HepG2 (cell line): ENCODE measurements at regions not wholly inside any gene's neighbourhood (a gene's known extent, or its start where the extent isn't known, plus 50 kb on each side); places are given as distances from the start of the nearest gene placed in this dataset.

Experiments used
- CREM ChIP-seq, 2 experiments: sonication (generic) in 1 of 2; formaldehyde crosslinking in 1 of 2; IDR thresholded peaks; 2 replicates each; pipeline versions ENCODE4 v1.4.0 to v1.6.1; 2016 to 2020; ENCODE audit warnings: antibody characterized with exemption in 1 of 2, mild to moderate bottlenecking in 1 of 2, missing genetic modification reagents in 1 of 2
- EZH2 ChIP-seq: conservative IDR thresholded peaks from 2 replicates; pipeline ENCODE4 v1.6.1; 2012; ENCODE audit warnings: mild to moderate bottlenecking, low read depth, low read length, moderate library complexity
- MAFF ChIP-seq: IDR thresholded peaks from 2 replicates; pipeline ENCODE4 v1.6.1; 2011; ENCODE audit warnings: low read depth, low read length, improper control_type of control experiment
- POLR2A ChIP-seq, 2 experiments: IDR thresholded peaks; 2 replicates each; pipeline ENCODE4 v1.6.1; 2011; ENCODE audit warnings: low read depth in 2 of 2, low read length in 2 of 2, mild to moderate bottlenecking in 1 of 2, moderate library complexity in 1 of 2; ENCODE audit not compliant: insufficient read depth in 1 of 2
- SMC3 ChIP-seq: IDR thresholded peaks from 2 replicates; pipeline ENCODE4 v1.6.1; 2011; ENCODE audit warnings: low read length, improper control_type of control experiment
- TBL1XR1 ChIP-seq: fragments of 150-350 bp; IDR thresholded peaks from 2 replicates; pipeline ENCODE4 v1.6.1; 2014; ENCODE audit warnings: borderline replicate concordance, low read length; ENCODE audit not compliant: partially characterized antibody
- ZNF383 ChIP-seq: sonication (generic); formaldehyde crosslinking; IDR thresholded peaks from 2 replicates; pipeline ENCODE4 v1.4.0; 2020; ENCODE audit warnings: missing genetic modification reagents, mild to moderate bottlenecking, borderline replicate concordance
- ZNF746 ChIP-seq: sonication (generic); formaldehyde crosslinking; IDR thresholded peaks from 2 replicates; pipeline ENCODE4 v1.8.0; 2022; ENCODE audit warnings: mild to moderate bottlenecking, missing genetic modification reagents
- TF ChIP-seq, protein P1 (sequence below): sonication (generic); formaldehyde crosslinking; IDR thresholded peaks from 2 replicates; pipeline ENCODE4 v1.5.0; 2020; ENCODE audit warnings: mild to moderate bottlenecking, missing genetic modification reagents, moderate library complexity
- TF ChIP-seq, protein P2 (sequence below): sonication (generic); formaldehyde crosslinking; IDR thresholded peaks from 2 replicates; pipeline ENCODE4 v1.4.0; 2020; ENCODE audit warnings: missing genetic modification reagents, borderline replicate concordance

DNA sequence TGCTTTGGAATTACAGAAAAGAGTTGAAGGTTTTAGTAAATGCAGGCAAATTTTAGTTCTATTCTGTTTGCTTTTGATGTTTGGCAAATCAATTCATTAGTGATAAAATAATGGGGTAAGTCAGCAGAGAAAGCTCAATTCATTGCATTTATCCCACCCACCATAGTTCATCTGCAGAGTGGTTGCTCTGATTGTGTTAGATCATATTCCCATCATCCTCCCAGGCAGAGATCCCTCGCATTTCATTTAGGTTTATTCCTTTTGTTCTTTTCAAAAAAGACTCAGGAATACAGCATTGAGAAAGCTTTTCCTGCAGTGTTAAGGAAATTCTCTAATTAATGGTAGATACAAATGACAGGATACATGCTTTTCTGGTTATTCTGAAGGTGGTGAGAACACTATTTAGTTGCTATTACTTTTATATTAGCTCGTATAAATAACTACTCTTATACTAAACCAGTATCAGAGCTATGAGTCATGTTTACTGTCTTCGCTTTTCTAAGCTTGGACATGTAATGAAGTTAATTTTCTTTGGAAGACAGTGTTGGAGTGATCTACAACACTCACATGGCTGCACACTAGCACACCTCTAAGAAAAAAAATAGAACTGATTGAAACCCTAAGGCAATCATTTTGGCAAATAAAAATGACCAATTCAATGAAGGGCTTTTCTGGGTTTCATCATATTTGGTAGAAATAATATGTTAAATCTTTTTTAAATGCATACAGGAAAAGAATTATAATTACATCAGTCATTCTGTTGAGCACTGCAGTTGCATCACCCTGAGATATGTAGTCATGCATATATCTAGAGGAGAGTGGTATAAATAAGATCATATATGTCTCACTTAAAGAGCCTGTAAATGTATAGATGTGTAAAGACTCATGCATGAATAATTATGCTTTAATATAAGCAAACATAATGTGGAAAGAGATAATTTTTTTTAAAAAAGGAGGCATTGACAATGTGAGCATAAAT is 351.6 kb downstream of the PCDH7 start:
- TF ChIP-seq, protein P1, sequence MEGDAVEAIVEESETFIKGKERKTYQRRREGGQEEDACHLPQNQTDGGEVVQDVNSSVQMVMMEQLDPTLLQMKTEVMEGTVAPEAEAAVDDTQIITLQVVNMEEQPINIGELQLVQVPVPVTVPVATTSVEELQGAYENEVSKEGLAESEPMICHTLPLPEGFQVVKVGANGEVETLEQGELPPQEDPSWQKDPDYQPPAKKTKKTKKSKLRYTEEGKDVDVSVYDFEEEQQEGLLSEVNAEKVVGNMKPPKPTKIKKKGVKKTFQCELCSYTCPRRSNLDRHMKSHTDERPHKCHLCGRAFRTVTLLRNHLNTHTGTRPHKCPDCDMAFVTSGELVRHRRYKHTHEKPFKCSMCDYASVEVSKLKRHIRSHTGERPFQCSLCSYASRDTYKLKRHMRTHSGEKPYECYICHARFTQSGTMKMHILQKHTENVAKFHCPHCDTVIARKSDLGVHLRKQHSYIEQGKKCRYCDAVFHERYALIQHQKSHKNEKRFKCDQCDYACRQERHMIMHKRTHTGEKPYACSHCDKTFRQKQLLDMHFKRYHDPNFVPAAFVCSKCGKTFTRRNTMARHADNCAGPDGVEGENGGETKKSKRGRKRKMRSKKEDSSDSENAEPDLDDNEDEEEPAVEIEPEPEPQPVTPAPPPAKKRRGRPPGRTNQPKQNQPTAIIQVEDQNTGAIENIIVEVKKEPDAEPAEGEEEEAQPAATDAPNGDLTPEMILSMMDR = no peak
- TF ChIP-seq ZNF383 (CRISPR knock-in tag) (no peak), TBL1XR1 (no peak), EZH2 (no peak), SMC3 (no peak), POLR2A (IDR thresholded peaks at IDR 0.05; ENCODE audit: insufficient read depth in 1 of 2, low read depth in 2 of 2, low read length in 2 of 2) (no peak), CREM (IDR thresholded peaks at IDR 0.05) (no peak), CREM (CRISPR knock-in tag; IDR thresholded peaks at IDR 0.05) (no peak), ZNF746 (no peak), MAFF (no peak)
- TF ChIP-seq, protein P2, sequence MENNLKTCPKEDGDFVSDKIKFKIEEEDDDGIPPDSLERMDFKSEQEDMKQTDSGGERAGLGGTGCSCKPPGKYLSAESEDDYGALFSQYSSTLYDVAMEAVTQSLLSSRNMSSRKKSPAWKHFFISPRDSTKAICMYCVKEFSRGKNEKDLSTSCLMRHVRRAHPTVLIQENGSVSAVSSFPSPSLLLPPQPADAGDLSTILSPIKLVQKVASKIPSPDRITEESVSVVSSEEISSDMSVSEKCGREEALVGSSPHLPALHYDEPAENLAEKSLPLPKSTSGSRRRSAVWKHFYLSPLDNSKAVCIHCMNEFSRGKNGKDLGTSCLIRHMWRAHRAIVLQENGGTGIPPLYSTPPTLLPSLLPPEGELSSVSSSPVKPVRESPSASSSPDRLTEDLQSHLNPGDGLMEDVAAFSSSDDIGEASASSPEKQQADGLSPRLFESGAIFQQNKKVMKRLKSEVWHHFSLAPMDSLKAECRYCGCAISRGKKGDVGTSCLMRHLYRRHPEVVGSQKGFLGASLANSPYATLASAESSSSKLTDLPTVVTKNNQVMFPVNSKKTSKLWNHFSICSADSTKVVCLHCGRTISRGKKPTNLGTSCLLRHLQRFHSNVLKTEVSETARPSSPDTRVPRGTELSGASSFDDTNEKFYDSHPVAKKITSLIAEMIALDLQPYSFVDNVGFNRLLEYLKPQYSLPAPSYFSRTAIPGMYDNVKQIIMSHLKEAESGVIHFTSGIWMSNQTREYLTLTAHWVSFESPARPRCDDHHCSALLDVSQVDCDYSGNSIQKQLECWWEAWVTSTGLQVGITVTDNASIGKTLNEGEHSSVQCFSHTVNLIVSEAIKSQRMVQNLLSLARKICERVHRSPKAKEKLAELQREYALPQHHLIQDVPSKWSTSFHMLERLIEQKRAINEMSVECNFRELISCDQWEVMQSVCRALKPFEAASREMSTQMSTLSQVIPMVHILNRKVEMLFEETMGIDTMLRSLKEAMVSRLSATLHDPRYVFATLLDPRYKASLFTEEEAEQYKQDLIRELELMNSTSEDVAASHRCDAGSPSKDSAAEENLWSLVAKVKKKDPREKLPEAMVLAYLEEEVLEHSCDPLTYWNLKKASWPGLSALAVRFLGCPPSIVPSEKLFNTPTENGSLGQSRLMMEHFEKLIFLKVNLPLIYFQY (CRISPR knock-in tag) = no peak
